Stomach smooth muscle (tissue), 2 donors: ENCODE measurements at regions not wholly inside any gene's neighbourhood (a gene's known extent, or its start where the extent isn't known, plus 50 kb on each side); places are given as distances from the start of the nearest gene placed in this dataset.

ENCODE experiments used
- H3K27ac ChIP-seq: one replicate; pipeline ENCODE4 v1.7.0; 2013; ENCODE audit warnings: mild to moderate bottlenecking, low read length, inconsistent platforms
- H3K27me3 ChIP-seq, 2 donors: one replicate each; pipeline ENCODE4 v1.7.0; 2013; ENCODE audit warnings: low read length in 2 of 2; ENCODE audit not compliant: insufficient read depth in 2 of 2, control insufficient read depth in 1 of 2
- H3K36me3 ChIP-seq, 2 donors: one replicate each; pipeline ENCODE4 v1.7.0; 2013; ENCODE audit warnings: low read length in 2 of 2; ENCODE audit not compliant: control insufficient read depth in 2 of 2, insufficient read depth in 2 of 2
- H3K4me1 ChIP-seq: one replicate; pipeline ENCODE4 v1.7.0; 2013; ENCODE audit warnings: low read length; ENCODE audit not compliant: control insufficient read depth, insufficient read depth
- H3K4me3 ChIP-seq, 2 donors: one replicate each; pipeline ENCODE4 v1.7.0; 2013; ENCODE audit warnings: low read length in 2 of 2
- H3K9ac ChIP-seq, 2 donors: one replicate each; pipeline ENCODE4 v1.7.0; 2013; ENCODE audit warnings: low read length in 2 of 2, mild to moderate bottlenecking in 1 of 2
- H3K9me3 ChIP-seq, 2 donors: one replicate each; pipeline ENCODE4 v1.7.0; 2013; ENCODE audit warnings: low read length in 2 of 2; ENCODE audit not compliant: control insufficient read depth in 2 of 2
- donor health status: healthy.
- donor health status: Pancreatic carcinoma.

- no peaks in the 10 kb centered on the region for H3K36me3 ChIP-seq
- H3K27me3 ChIP-seq = no peaks in the 10 kb centered on the region
- H3K4me3 ChIP-seq = no peak overlapping the region
- no peaks in the 10 kb centered on the region for H3K9me3 ChIP-seq
- no peak overlapping the region for H3K27ac ChIP-seq
- H3K4me1 ChIP-seq = no peaks in the 10 kb centered on the region
- H3K9ac ChIP-seq = no peak overlapping the region
These were observed 551.5 kb upstream of the PITX2 start for GRCh38 chr4:111174331-111174730.

- no peak overlapping the region for H3K27ac ChIP-seq
These were observed 555.4 kb upstream of the PITX2 start for GRCh38 chr4:111178231-111178630.

DNA sequence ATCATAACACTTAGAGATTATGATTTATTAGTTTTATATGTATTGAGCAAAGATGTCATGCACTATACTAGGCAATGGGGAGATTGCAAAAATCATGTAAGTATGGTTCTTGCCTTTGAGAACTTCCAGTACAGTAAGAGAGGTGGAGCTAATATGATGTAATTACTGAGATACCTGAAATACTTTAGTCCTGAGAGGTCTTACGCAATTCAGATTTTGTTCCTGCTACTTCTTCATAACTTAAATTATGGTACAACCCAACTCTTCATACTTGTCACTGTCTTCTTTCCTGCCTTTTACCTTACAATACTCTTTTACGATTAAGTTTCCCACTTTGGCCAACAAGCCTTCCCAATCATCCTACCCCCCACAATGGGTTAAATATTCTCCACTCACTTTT, 564.2 kb upstream of the PITX2 start:
- Histone ChIP-seq H3K4me3 (no peak overlapping the region), H3K9me3 (no peaks in the 10 kb centered on the region), H3K9ac (no peak overlapping the region), H3K27ac (no peak overlapping the region), H3K36me3 (no peaks in the 10 kb centered on the region), H3K4me1 (no peaks in the 10 kb centered on the region), H3K27me3 (no peaks in the 10 kb centered on the region)

More at GRCh38 chr4:111178231-111178630, 555.4 kb upstream of the PITX2 start:
- no peaks in the 10 kb centered on the region for H3K36me3 ChIP-seq
- H3K4me1 ChIP-seq = no peaks in the 10 kb centered on the region
- no peaks in the 10 kb centered on the region for H3K9me3 ChIP-seq
- no peak overlapping the region for H3K9ac ChIP-seq
- no peaks in the 10 kb centered on the region for H3K27me3 ChIP-seq
- H3K4me3 ChIP-seq = no peak overlapping the region

GRCh38 chr4:111198446-111198845, 575.6 kb upstream of the PITX2 start:
- Histone ChIP-seq H3K9ac (no peak overlapping the region), H3K27me3 (no peaks in the 10 kb centered on the region), H3K27ac (no peak overlapping the region), H3K9me3 (no peaks in the 10 kb centered on the region), H3K36me3 (no peaks in the 10 kb centered on the region), H3K4me1 (no peaks in the 10 kb centered on the region), H3K4me3 (no peak overlapping the region)

DNA sequence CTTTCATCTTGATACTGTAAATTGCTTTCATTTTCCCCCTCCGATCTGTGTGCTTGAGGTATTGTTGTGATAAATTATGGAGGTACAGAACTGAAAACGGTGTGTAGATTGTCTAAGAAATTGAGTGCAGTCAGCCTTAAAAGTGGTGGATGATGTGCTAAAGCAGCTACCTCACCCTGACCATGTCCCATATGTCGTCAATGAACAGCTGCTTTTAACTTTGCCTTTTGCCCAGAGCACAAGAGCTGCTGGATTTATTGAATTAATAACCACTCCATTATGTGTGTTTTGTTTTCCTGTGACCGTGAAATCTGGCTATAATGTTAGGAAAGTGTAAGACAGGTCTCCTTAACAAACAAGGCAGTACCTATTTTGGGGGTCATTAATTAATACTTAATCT, 581.9 kb upstream of the PITX2 start:
- Histone ChIP-seq H3K4me1 (no peaks in the 10 kb centered on the region), H3K9ac (no peak overlapping the region), H3K27me3 (no peaks in the 10 kb centered on the region), H3K27ac (no peak overlapping the region), H3K36me3 (no peaks in the 10 kb centered on the region), H3K4me3 (no peak overlapping the region), H3K9me3 (no peaks in the 10 kb centered on the region)

GRCh38 chr4:111208970-111209369, 586.1 kb upstream of the PITX2 start:
- no peak overlapping the region for H3K27ac ChIP-seq
- no peak overlapping the region for H3K4me3 ChIP-seq
- H3K27me3 ChIP-seq = no peaks in the 10 kb centered on the region
- no peaks in the 10 kb centered on the region for H3K36me3 ChIP-seq
- H3K9me3 ChIP-seq = no peaks in the 10 kb centered on the region
- no peak overlapping the region for H3K9ac ChIP-seq
- H3K4me1 ChIP-seq = no peaks in the 10 kb centered on the region

GRCh38 chr4:111209706-111210105, 586.8 kb upstream of the PITX2 start:
- Histone ChIP-seq H3K9ac (no peak overlapping the region), H3K4me3 (no peak overlapping the region), H3K27me3 (no peaks in the 10 kb centered on the region), H3K27ac (no peak overlapping the region), H3K36me3 (no peaks in the 10 kb centered on the region), H3K9me3 (no peaks in the 10 kb centered on the region), H3K4me1 (no peaks in the 10 kb centered on the region)

- no peaks in the 10 kb centered on the region for H3K36me3 ChIP-seq
- H3K9me3 ChIP-seq = no peaks in the 10 kb centered on the region
- H3K27me3 ChIP-seq = no peaks in the 10 kb centered on the region
These were observed 587.7 kb upstream of the PITX2 start for GRCh38 chr4:111210595-111210994.

GRCh38 chr4:111213531-111213930, 590.7 kb upstream of the PITX2 start:
- no peak overlapping the region for H3K9ac ChIP-seq
- no peak overlapping the region for H3K4me3 ChIP-seq
- H3K36me3 ChIP-seq = no peaks in the 10 kb centered on the region
- H3K27me3 ChIP-seq = no peaks in the 10 kb centered on the region
- H3K27ac ChIP-seq = no peak overlapping the region
- H3K4me1 ChIP-seq = no peaks in the 10 kb centered on the region
- H3K9me3 ChIP-seq = no peaks in the 10 kb centered on the region

More at GRCh38 chr4:111210595-111210994, 587.7 kb upstream of the PITX2 start:
- H3K4me1 ChIP-seq = no peaks in the 10 kb centered on the region
- no peak overlapping the region for H3K27ac ChIP-seq
- no peak overlapping the region for H3K4me3 ChIP-seq
- no peak overlapping the region for H3K9ac ChIP-seq

DNA sequence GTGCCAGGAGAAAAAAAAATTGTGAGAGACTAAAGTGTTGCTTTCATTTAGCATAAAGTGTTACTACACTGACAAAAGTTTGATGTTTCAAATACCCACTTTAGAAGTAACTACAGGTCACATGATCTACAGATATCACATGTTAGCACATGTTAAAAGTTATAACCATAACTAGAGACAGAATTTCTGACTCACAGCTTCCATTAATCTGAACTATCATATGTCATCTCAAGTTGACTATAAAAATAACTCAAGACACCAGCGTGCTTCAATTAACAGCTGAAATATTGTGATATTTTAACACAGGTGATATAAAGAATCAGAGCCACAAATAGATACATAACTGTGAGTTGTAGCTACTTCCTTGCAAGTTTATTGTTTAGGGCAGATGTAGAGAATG, 591.5 kb upstream of the PITX2 start:
- no peaks in the 10 kb centered on the region for H3K4me1 ChIP-seq
- no peaks in the 10 kb centered on the region for H3K27me3 ChIP-seq
- H3K9ac ChIP-seq = no peak overlapping the region
- H3K4me3 ChIP-seq = no peak overlapping the region
- H3K9me3 ChIP-seq = no peaks in the 10 kb centered on the region
- no peak overlapping the region for H3K27ac ChIP-seq
- H3K36me3 ChIP-seq = no peaks in the 10 kb centered on the region

- H3K4me1 ChIP-seq = no peaks in the 10 kb centered on the region
- H3K27ac ChIP-seq = no peak overlapping the region
- H3K36me3 ChIP-seq = no peaks in the 10 kb centered on the region
- H3K9ac ChIP-seq = no peak overlapping the region
- H3K9me3 ChIP-seq = no peaks in the 10 kb centered on the region
- no peak overlapping the region for H3K4me3 ChIP-seq
- no peaks in the 10 kb centered on the region for H3K27me3 ChIP-seq
These were observed 592.9 kb upstream of the PITX2 start for GRCh38 chr4:111215755-111216154.
